Natural killer cell (primary cell): ENCODE measurements at regions not wholly inside any gene's neighbourhood (a gene's known extent, or its start where the extent isn't known, plus 50 kb on each side); places are given as distances from the start of the nearest gene placed in this dataset.

Experiments
- ATAC-seq, 3 donors: fragments of 150-1000 bp in 2 of 3; fragments of 200-7000 bp in 1 of 3; cut with Tn5 transposase; 1 replicate in 1 of 3; 2 replicates in 2 of 3; pipeline ENCODE4 v1.10.0; 2021; ENCODE audit warnings: mild to moderate bottlenecking in 2 of 3, moderate library complexity in 2 of 3
- DNase-seq, 2 donors: peaks; one replicate each; pipeline versions ENCODE4 v3.0.0 to v3.0.0-alpha.2; 2013 to 2021; ENCODE audit warnings: mixed read lengths in 1 of 2
- H3K27ac ChIP-seq: one replicate; pipeline ENCODE4 v1.5.1; 2013; ENCODE audit warnings: mild to moderate bottlenecking, low read length
- H3K27me3 ChIP-seq: one replicate; pipeline ENCODE4 v1.6.1; 2013; ENCODE audit warnings: low read length; ENCODE audit not compliant: control insufficient read depth, insufficient read depth
- H3K36me3 ChIP-seq: one replicate; pipeline ENCODE4 v1.6.1; 2013; ENCODE audit warnings: low read length; ENCODE audit not compliant: control insufficient read depth, insufficient read depth
- H3K4me1 ChIP-seq: one replicate; pipeline ENCODE4 v1.6.1; 2013; ENCODE audit warnings: low read length; ENCODE audit not compliant: control insufficient read depth, insufficient read depth
- H3K4me3 ChIP-seq: one replicate; pipeline ENCODE4 v1.5.1; 2013; ENCODE audit warnings: low read length
- H3K9me3 ChIP-seq: one replicate; pipeline ENCODE4 v1.6.1; 2013; ENCODE audit warnings: low read length; ENCODE audit not compliant: control insufficient read depth, insufficient read depth
- H3K27ac Mint-ChIP-seq, 2 donors: one replicate each; pipeline ENCODE4 v1.8.0; 2022; ENCODE audit warnings: mild to moderate bottlenecking in 2 of 2, mixed read lengths in 2 of 2, moderate library complexity in 1 of 2
- H3K27me3 Mint-ChIP-seq, 2 donors: one replicate each; pipeline ENCODE4 v1.8.0; 2022; ENCODE audit warnings: low read depth in 2 of 2, mixed read lengths in 2 of 2
- H3K36me3 Mint-ChIP-seq: one replicate; pipeline ENCODE4 v1.8.0; 2022; ENCODE audit warnings: mixed read lengths
- H3K4me1 Mint-ChIP-seq, 2 donors: one replicate each; pipeline ENCODE4 v1.8.0; 2022; ENCODE audit warnings: mixed read lengths in 2 of 2
- H3K4me3 Mint-ChIP-seq: one replicate; pipeline ENCODE4 v1.8.0; 2022; ENCODE audit warnings: mild to moderate bottlenecking, moderate library complexity, mixed read lengths
- H3K9me3 Mint-ChIP-seq, 2 donors: one replicate each; pipeline ENCODE4 v1.8.0; 2022; ENCODE audit warnings: mixed read lengths in 2 of 2
- WGBS: methylation state at CpG from one replicate; pipeline ENCODE4 v1.1.7; 2013; ENCODE audit warnings: missing lambda C conversion rate; ENCODE audit not compliant: insufficient coverage; 5-methylcytosine and 5-hydroxymethylcytosine counted together
- intact Hi-C: fragments of 100-400 bp; cut with micrococcal nuclease; formaldehyde crosslinking; loops from one replicate; pipeline ENCODE4 v1.14.2; 2022
- TF ChIP-seq, protein P1 (sequence below): fragments of 200-600 bp; IDR thresholded peaks from one replicate; pipeline ENCODE4 v1.8.0; 2022; ENCODE audit warnings: antibody characterized with exemption

DNA sequence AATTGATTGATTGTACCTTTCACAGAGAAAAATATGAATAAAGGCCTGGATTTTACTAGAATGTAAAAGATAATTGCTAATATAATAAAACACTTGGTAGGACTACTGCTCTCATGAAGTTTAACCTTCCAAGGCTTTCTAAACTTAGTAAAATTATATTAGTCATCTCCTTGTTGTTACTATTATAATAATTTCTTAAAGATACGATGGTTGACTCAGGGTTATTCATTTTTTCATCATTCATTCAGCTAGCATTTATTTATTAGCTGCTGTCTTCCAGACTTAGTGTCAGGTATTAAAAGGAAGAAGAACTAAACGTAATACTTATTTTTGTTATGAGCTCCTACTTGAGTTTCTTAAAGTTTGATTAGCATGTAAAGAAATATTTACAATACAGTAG is 771.6 kb upstream of the NR2F2 start:
- WGBS: no CpG with 5 or more reads among the region's 2 CpGs
- Histone ChIP-seq H3K27me3 (peaks cover 11% of the 10 kb centered on the region), H3K9me3 (no peaks in the 10 kb centered on the region), H3K36me3 (no peaks in the 10 kb centered on the region), H3K4me1 (no peaks in the 10 kb centered on the region), H3K4me3 (no peak overlapping the region), H3K27ac (no peak overlapping the region)
- Mint-ChIP-seq H3K4me1 (no peaks in the 10 kb centered on the region), H3K27ac (no peak overlapping the region), H3K36me3 (no peaks in the 10 kb centered on the region), H3K27me3 (peaks cover 31 to 64% of the 10 kb centered on the region in 2 donors), H3K9me3 (no peaks in the 10 kb centered on the region), H3K4me3 (no peak overlapping the region)
- intact Hi-C loops: no loop called here
- ATAC-seq: no peak
- DNase-seq: no peak
- TF ChIP-seq, protein P1, sequence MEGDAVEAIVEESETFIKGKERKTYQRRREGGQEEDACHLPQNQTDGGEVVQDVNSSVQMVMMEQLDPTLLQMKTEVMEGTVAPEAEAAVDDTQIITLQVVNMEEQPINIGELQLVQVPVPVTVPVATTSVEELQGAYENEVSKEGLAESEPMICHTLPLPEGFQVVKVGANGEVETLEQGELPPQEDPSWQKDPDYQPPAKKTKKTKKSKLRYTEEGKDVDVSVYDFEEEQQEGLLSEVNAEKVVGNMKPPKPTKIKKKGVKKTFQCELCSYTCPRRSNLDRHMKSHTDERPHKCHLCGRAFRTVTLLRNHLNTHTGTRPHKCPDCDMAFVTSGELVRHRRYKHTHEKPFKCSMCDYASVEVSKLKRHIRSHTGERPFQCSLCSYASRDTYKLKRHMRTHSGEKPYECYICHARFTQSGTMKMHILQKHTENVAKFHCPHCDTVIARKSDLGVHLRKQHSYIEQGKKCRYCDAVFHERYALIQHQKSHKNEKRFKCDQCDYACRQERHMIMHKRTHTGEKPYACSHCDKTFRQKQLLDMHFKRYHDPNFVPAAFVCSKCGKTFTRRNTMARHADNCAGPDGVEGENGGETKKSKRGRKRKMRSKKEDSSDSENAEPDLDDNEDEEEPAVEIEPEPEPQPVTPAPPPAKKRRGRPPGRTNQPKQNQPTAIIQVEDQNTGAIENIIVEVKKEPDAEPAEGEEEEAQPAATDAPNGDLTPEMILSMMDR: no peak

DNA sequence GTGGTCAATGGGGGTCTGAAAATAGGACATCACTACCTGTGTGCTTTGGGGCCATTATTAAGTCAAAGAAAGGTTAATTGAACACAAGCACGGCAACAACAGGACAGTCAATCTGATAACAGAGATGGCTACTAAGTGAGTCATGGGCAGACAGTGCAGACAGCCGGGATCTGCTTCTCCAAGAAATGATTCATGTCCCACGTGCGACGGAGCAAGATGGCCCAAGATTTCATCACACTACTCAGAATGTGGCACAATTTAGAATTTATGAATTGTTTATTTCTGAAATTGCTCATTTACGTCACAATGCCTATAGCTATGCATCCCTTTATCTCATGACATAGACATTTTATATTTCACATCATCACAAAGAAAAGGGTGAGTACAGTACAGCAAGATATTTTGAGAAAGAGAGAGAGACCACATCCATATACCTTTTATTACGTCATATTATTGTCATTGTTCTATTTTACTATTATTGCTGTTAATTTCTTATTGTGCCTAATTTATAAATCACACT is 770.6 kb upstream of the NR2F2 start:
- ATAC-seq (no peak), DNase-seq (no peak)
- TF ChIP-seq, protein P1: no peak
- no peaks in the 10 kb centered on the region for H3K9me3 Mint-ChIP-seq
- Histone ChIP-seq H3K36me3 (no peaks in the 10 kb centered on the region), H3K27ac (no peak overlapping the region), H3K4me3 (no peak overlapping the region), H3K27me3 (peaks cover 11% of the 10 kb centered on the region), H3K4me1 (no peaks in the 10 kb centered on the region), H3K9me3 (no peaks in the 10 kb centered on the region)
- H3K27ac Mint-ChIP-seq: no peak overlapping the region
- no peak overlapping the region for H3K4me3 Mint-ChIP-seq
- H3K36me3 Mint-ChIP-seq: no peaks in the 10 kb centered on the region
- intact Hi-C loops: no loop called here
- WGBS: 83% methylated on average over 5 of the region's 7 CpGs
- peaks cover 37 to 67% of the 10 kb centered on the region in 2 donors for H3K27me3 Mint-ChIP-seq
- no peaks in the 10 kb centered on the region for H3K4me1 Mint-ChIP-seq

DNA sequence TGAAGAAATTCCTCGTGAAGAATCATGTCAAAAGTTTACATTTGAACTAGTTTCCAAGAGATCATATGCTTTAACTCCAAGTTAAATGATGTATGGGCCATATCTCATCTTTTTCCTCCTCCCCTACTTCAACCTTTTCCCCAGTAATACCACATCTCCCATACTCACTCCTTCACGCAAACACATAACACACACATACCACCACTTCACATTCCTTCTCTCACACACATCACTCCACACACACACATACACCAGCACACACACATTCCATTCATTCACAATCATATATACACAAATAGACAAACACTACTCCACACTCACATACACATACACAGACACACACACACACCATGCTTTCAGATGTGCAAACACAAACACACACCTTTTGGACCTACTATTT is 769.0 kb upstream of the NR2F2 start:
- Mint-ChIP-seq H3K36me3 (no peaks in the 10 kb centered on the region), H3K9me3 (no peaks in the 10 kb centered on the region), H3K27ac (no peak overlapping the region), H3K4me1 (peaks cover 0 to 3% of the 10 kb centered on the region in 2 donors), H3K27me3 (peaks cover 35 to 65% of the 10 kb centered on the region in 2 donors), H3K4me3 (no peak overlapping the region)
- no peak for ATAC-seq
- Histone ChIP-seq H3K36me3 (no peaks in the 10 kb centered on the region), H3K27me3 (peaks cover 8% of the 10 kb centered on the region), H3K27ac (no peak overlapping the region), H3K9me3 (no peaks in the 10 kb centered on the region), H3K4me3 (no peak overlapping the region), H3K4me1 (no peaks in the 10 kb centered on the region)
- intact Hi-C loops: no loop called here
- 96% methylated on average over 2 of the region's 2 CpGs for WGBS
- TF ChIP-seq, protein P1: no peak
- DNase-seq: no peak

DNA sequence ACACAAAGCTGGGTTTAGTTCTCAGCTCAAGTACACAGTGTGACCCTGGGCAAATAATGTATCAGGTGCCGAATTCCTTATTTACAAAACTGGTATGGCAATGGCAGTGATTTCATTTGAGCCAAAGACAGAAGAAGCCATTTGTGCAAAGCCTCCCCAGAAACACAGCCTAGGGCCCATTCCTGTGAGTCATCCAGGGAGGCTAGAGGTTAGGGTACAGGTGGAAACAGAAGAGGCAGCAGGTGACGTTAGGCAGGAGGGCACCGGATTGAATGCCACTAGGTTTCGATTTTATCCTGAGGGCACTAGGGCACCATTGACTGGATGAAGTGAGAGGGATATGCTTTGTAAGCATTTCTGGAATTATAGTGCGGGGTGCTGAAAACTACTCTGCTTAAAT is 766.9 kb upstream of the NR2F2 start:
- no peak for ATAC-seq
- H3K36me3 ChIP-seq: no peaks in the 10 kb centered on the region
- no peaks in the 10 kb centered on the region for H3K9me3 Mint-ChIP-seq
- H3K27ac Mint-ChIP-seq: no peak overlapping the region
- H3K4me3 ChIP-seq: no peak overlapping the region
- peaks cover 35 to 62% of the 10 kb centered on the region in 2 donors for H3K27me3 Mint-ChIP-seq
- no peaks in the 10 kb centered on the region for H3K4me1 ChIP-seq
- WGBS: 89% methylated on average over 5 of the region's 5 CpGs
- DNase-seq: no peak
- no peak overlapping the region for H3K4me3 Mint-ChIP-seq
- H3K27me3 ChIP-seq: peaks cover 4% of the 10 kb centered on the region
- no peak overlapping the region for H3K27ac ChIP-seq
- no peaks in the 10 kb centered on the region for H3K9me3 ChIP-seq
- TF ChIP-seq, protein P1: no peak
- intact Hi-C loops: no loop called here
- peaks cover 9 to 15% of the 10 kb centered on the region in 2 donors for H3K4me1 Mint-ChIP-seq
- no peaks in the 10 kb centered on the region for H3K36me3 Mint-ChIP-seq
